GM23248 (cell line): ENCODE measurements at regions not wholly inside any gene's neighbourhood (a gene's known extent, or its start where the extent isn't known, plus 50 kb on each side); places are given as distances from the start of the nearest gene placed in this dataset.

Source experiments
- EZH2 ChIP-seq: fragments of 200-600 bp; sonication (generic); IDR thresholded peaks from 2 replicates; pipeline ENCODE4 v1.6.1; 2018; ENCODE audit warnings: antibody characterized with exemption, mild to moderate bottlenecking; ENCODE audit not compliant: insufficient read depth, poor library complexity, severe bottlenecking
- EZH2phosphoT487 ChIP-seq: fragments of 200-600 bp; sonication (generic); IDR thresholded peaks from 2 replicates; pipeline ENCODE4 v1.6.1; 2018; ENCODE audit warnings: antibody characterized with exemption, moderate library complexity, mild to moderate bottlenecking, low read depth; ENCODE audit not compliant: insufficient read depth

GRCh38 chr6:91449539-91449938 lies 862.7 kb upstream of the MAP3K7 start:
- TF ChIP-seq EZH2 (no peak), EZH2phosphoT487 (no peak)
